DND-41 (cell line): ENCODE measurements at regions not wholly inside any gene's neighbourhood (a gene's known extent, or its start where the extent isn't known, plus 50 kb on each side); places are given as distances from the start of the nearest gene placed in this dataset.

Experiments
- ATAC-seq: fragments of 200-7000 bp; cut with Tn5 transposase; 3 replicates; pipeline ENCODE4 v1.9.1; 2021; ENCODE audit warnings: low read depth; ENCODE audit not compliant: insufficient read depth
- DNase-seq: peaks from one replicate; pipeline ENCODE4 v3.0.0-alpha.2; 2020
- H2AFZ ChIP-seq: 2 replicates; pipeline ENCODE4 v1.6.0; 2012; ENCODE audit warnings: low read depth, low read length
- H3K27ac ChIP-seq: 2 replicates; pipeline ENCODE4 v1.5.1; 2012; ENCODE audit warnings: low read length, inconsistent platforms
- H3K27me3 ChIP-seq: fragments of 200-600 bp; sonication (generic); 2 replicates; pipeline ENCODE4 v1.6.0; 2012; ENCODE audit warnings: low read length, mild to moderate bottlenecking, inconsistent platforms; ENCODE audit not compliant: insufficient read depth, poor library complexity
- H3K36me3 ChIP-seq: 2 replicates; pipeline ENCODE4 v1.5.1; 2012; ENCODE audit warnings: low read length, inconsistent platforms; ENCODE audit not compliant: insufficient read depth
- H3K4me1 ChIP-seq: 2 replicates; pipeline ENCODE4 v1.5.1; 2012; ENCODE audit warnings: mild to moderate bottlenecking, low read length; ENCODE audit not compliant: insufficient read depth
- H3K4me2 ChIP-seq: 2 replicates; pipeline ENCODE4 v1.6.0; 2012; ENCODE audit warnings: mild to moderate bottlenecking, moderate library complexity, low read length, inconsistent platforms; ENCODE audit not compliant: insufficient read depth
- H3K4me3 ChIP-seq, 2 experiments: fragments of 200-600 bp in 1 of 2; shearing (Covaris generic) in 1 of 2; 2 replicates each; pipeline ENCODE4 v1.5.1; 2012 to 2016; ENCODE audit warnings: inconsistent platforms in 2 of 2, low read length in 2 of 2, mild to moderate bottlenecking in 2 of 2, low read depth in 1 of 2, moderate library complexity in 1 of 2
- H3K79me2 ChIP-seq: 2 replicates; pipeline ENCODE4 v1.6.0; 2012; ENCODE audit warnings: low read length, inconsistent platforms; ENCODE audit not compliant: insufficient read depth
- H3K9ac ChIP-seq: 2 replicates; pipeline ENCODE4 v1.6.0; 2012; ENCODE audit warnings: low read depth, mild to moderate bottlenecking, inconsistent platforms, low read length, moderate library complexity
- H3K9me3 ChIP-seq: 2 replicates; pipeline ENCODE4 v1.5.1; 2012; ENCODE audit warnings: low read length, moderate library complexity, mild to moderate bottlenecking, inconsistent platforms; ENCODE audit not compliant: insufficient read depth, severe bottlenecking
- H4K20me1 ChIP-seq: 2 replicates; pipeline ENCODE4 v1.6.0; 2012; ENCODE audit warnings: low read length; ENCODE audit not compliant: insufficient read depth
- CTCF ChIP-seq: IDR thresholded peaks from 2 replicates; pipeline ENCODE4 v1.5.1; 2012; ENCODE audit warnings: borderline replicate concordance, low read length, moderate library complexity, mild to moderate bottlenecking; ENCODE audit not compliant: poor library complexity, severe bottlenecking; ENCODE audit errors: extremely low read depth
- EZH2 ChIP-seq: IDR thresholded peaks from 3 replicates; pipeline ENCODE4 v1.6.1; 2012; ENCODE audit warnings: borderline replicate concordance, low read depth, mild to moderate bottlenecking, moderate library complexity, low read length, inconsistent platforms; ENCODE audit not compliant: severe bottlenecking

GRCh38 chr13:30565658-30566057, 52.1 kb upstream of the USPL1 start:
- Histone ChIP-seq H3K4me3 (no peak overlapping the region), H3K27ac (no peak overlapping the region), H3K9ac (no peak overlapping the region), H3K9me3 (no peaks in the 10 kb centered on the region), H3K79me2 (no peaks in the 10 kb centered on the region), H3K27me3 (no peaks in the 10 kb centered on the region), H4K20me1 (no peaks in the 10 kb centered on the region), H3K36me3 (no peaks in the 10 kb centered on the region), H3K4me2 (no peak overlapping the region), H3K4me1 (peaks cover 3% of the 10 kb centered on the region; the same call in 1 of the 2 replicates), H2AFZ (no peak overlapping the region)
- no peak for DNase-seq
- no peak for ATAC-seq
- no peak for TF ChIP-seq EZH2
- no peak for TF ChIP-seq CTCF

GRCh38 chr13:30567072-30567471, 50.6 kb upstream of the USPL1 start:
- H3K4me1 ChIP-seq = peaks cover 16% of the 10 kb centered on the region

More at GRCh38 chr13:30567072-30567471, 50.6 kb upstream of the USPL1 start:
- no peaks in the 10 kb centered on the region for H3K79me2 ChIP-seq
- H3K9ac ChIP-seq = no peak overlapping the region
- H2AFZ ChIP-seq = no peak overlapping the region
- no peaks in the 10 kb centered on the region for H4K20me1 ChIP-seq
- ATAC-seq (no peak), DNase-seq (no peak)
- TF ChIP-seq EZH2 = no peak
- TF ChIP-seq CTCF = no peak
- no peak overlapping the region for H3K4me3 ChIP-seq
- H3K4me2 ChIP-seq = no peak overlapping the region
- no peaks in the 10 kb centered on the region for H3K36me3 ChIP-seq
- H3K9me3 ChIP-seq = no peaks in the 10 kb centered on the region
- no peak overlapping the region for H3K27ac ChIP-seq
- no peaks in the 10 kb centered on the region for H3K27me3 ChIP-seq
